ENCODE measurements at regions not wholly inside any gene's neighbourhood (a gene's known extent, or its start where the extent isn't known, plus 50 kb on each side); places are given as distances from the start of the nearest gene placed in this dataset.

- no peak for DNase-seq
- intact Hi-C loops (cut with DNase I; ENCODE audit: low total_unique reads) = no loop called here
- no peak for TF ChIP-seq CTCF (IDR thresholded peaks at IDR 0.05 in 8 of 11, conservative IDR thresholded peaks at IDR 0.05 in 3 of 11)
- no peak for TF ChIP-seq POLR2AphosphoS5 (IDR thresholded peaks at IDR 0.05)
- no peak for TF ChIP-seq POLR2A (IDR thresholded peaks at IDR 0.05)
- Histone ChIP-seq H3K27ac (no peak overlapping the region), H3K36me3 (no peaks in the 10 kb centered on the region), H3K27me3 (replicated peaks in 1 of 7) (no peaks in the 10 kb centered on the region), H3K4me1 (no peaks in the 10 kb centered on the region), H3K4me3 (no peak overlapping the region), H3K9me3 (peaks cover 0 to 4% (median 0%) of the 10 kb centered on the region in 8 donors)
- WGBS, 5 donors = 78 to 90% (median 81%) methylated on average over 2 of the region's 2 CpGs
Measured at GRCh38 chr2:164006704-164007103, 270.9 kb upstream of the FIGN start.

DNA sequence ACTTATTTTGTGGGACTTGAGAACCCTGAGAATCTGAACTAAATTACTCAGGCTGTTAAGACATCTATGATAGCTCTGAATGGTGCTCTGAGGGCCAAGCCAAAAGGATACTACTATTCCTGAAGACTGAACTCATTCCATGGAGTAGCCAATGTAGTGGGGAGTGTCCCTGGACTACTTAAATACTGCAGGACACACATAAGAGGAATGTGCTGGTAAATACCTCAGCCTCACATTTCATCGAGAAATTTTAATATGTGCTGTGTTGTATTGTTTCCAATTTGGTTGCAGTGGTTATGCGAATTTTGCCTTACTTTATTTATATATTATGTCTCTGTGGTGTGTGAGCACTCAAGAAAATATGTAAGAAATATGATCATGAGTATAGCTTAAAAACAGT is 264.4 kb upstream of the FIGN start:
- Histone ChIP-seq H3K27ac (no peak overlapping the region), H3K36me3 (no peaks in the 10 kb centered on the region), H3K4me1 (no peaks in the 10 kb centered on the region), H3K9me3 (peaks cover 0 to 4% (median 0%) of the 10 kb centered on the region in 8 donors), H3K4me3 (no peak overlapping the region), H3K27me3 (replicated peaks in 1 of 7) (no peaks in the 10 kb centered on the region)
- no peak for DNase-seq
- intact Hi-C loops (cut with DNase I; ENCODE audit: low total_unique reads) = no loop called here
- TF ChIP-seq POLR2AphosphoS5 (IDR thresholded peaks at IDR 0.05) (no peak), POLR2A (IDR thresholded peaks at IDR 0.05) (no peak), CTCF (IDR thresholded peaks at IDR 0.05 in 8 of 11, conservative IDR thresholded peaks at IDR 0.05 in 3 of 11) (no peak)
- 82 to 98% (median 87%) methylated on average over 2 of the region's 2 CpGs for WGBS, 5 donors

GRCh38 chr2:163997466-163997865 is 261.7 kb upstream of the FIGN start:
- intact Hi-C loops (cut with DNase I; ENCODE audit: low total_unique reads) = no loop called here
- Histone ChIP-seq H3K27ac (no peak overlapping the region), H3K4me1 (no peaks in the 10 kb centered on the region), H3K36me3 (no peaks in the 10 kb centered on the region), H3K27me3 (replicated peaks in 1 of 7) (no peaks in the 10 kb centered on the region), H3K9me3 (no peaks in the 10 kb centered on the region), H3K4me3 (no peak overlapping the region)
- no peak for DNase-seq
- 60 to 76% (median 71%) methylated on average over 4 of the region's 4 CpGs for WGBS, 5 donors
- no peak for TF ChIP-seq CTCF (IDR thresholded peaks at IDR 0.05 in 8 of 11, conservative IDR thresholded peaks at IDR 0.05 in 3 of 11)
- no peak for TF ChIP-seq POLR2A (IDR thresholded peaks at IDR 0.05)

DNA sequence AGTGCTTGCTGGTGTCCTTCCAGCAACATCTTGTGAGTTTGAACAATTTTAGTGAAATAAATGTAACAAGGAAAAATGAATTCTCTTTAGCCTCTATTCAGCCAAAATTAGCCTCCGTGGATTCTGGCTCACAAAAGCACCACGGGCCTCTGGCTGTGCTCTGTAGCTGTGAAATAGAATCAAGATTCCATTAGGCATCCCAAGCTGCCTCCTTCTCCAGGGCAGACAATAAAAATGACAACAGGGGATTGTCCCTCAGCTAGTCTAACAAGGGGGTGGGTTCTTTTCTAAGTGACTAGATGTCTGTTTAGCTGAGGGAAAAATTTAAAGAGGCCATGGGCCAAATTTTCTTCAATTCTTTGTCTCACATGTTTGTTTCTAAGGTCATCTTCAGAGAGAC is 254.7 kb upstream of the FIGN start:
- no peaks in the 10 kb centered on the region for H3K9me3 ChIP-seq
- no peaks in the 10 kb centered on the region for H3K36me3 ChIP-seq
- H3K4me3 ChIP-seq = no peak overlapping the region
- intact Hi-C loops (cut with DNase I; ENCODE audit: low total_unique reads) = no loop called here
- no peak for DNase-seq
- WGBS, 5 donors = 63 to 89% (median 81%) methylated on average over 2 of the region's 2 CpGs
- no peaks in the 10 kb centered on the region for H3K4me1 ChIP-seq
- TF ChIP-seq POLR2AphosphoS5 (IDR thresholded peaks at IDR 0.05) = no peak
- TF ChIP-seq POLR2A (IDR thresholded peaks at IDR 0.05) = no peak
- TF ChIP-seq CTCF (IDR thresholded peaks at IDR 0.05 in 8 of 11, conservative IDR thresholded peaks at IDR 0.05 in 3 of 11) = no peak
- H3K27ac ChIP-seq = no peak overlapping the region
- no peaks in the 10 kb centered on the region for H3K27me3 ChIP-seq (replicated peaks in 1 of 7)

Measured in spleen (tissue), 11 donors.